ENCODE measurements at regions not wholly inside any gene's neighbourhood (a gene's known extent, or its start where the extent isn't known, plus 50 kb on each side); places are given as distances from the start of the nearest gene placed in this dataset.

- intact Hi-C loops (cut with micrococcal nuclease), result no loop called here
- Histone ChIP-seq H3K9me3 (replicated peaks; ENCODE audit: control insufficient read depth, insufficient read depth, low read depth, low read length) (no peaks in the 10 kb centered on the region), H3K27ac (ENCODE audit: extremely low read depth, low read depth, low read length) (no peak overlapping the region), H3K79me2 (ENCODE audit: control insufficient read depth, insufficient read depth, low read length) (no peaks in the 10 kb centered on the region), H3K9me1 (ENCODE audit: control insufficient read depth, insufficient read depth, low read length) (no peaks in the 10 kb centered on the region), H3K9ac (ENCODE audit: insufficient read depth in 1 of 2, low read depth in 2 of 2, low read length in 2 of 2) (no peak overlapping the region), H3K36me3 (ENCODE audit: control insufficient read depth, insufficient read depth, low read length) (no peaks in the 10 kb centered on the region), H2AFZ (ENCODE audit: low read depth, low read length) (no peak overlapping the region), H3K4me3 (no peak overlapping the region), H3K4me1 (replicated peaks in 1 of 2; ENCODE audit: control insufficient read depth in 2 of 2, insufficient read depth in 2 of 2, low read length in 2 of 2) (no peaks in the 10 kb centered on the region; a peak in 1 of 5 replicates), H3K4me2 (ENCODE audit: insufficient read depth, low read length) (no peak overlapping the region), H4K20me1 (replicated peaks; ENCODE audit: control insufficient read depth, insufficient read depth, low read length) (no peaks in the 10 kb centered on the region), H3K27me3 (ENCODE audit: control insufficient read depth in 2 of 2, insufficient read depth in 2 of 2, low read length in 2 of 2) (no peaks in the 10 kb centered on the region)
- 5% methylated on average over 4 of the region's 4 CpGs for WGBS (ENCODE audit: insufficient coverage, low coverage, missing lambda C conversion rate)
- BruUV-seq (replicated peaks), result no TSS peak
- FAIRE-seq, result no peak
- ChIA-PET POLR2A (no interaction called here), CTCF (ENCODE audit: low intra/inter-chr PET ratio) (no interaction called here)
- no peak for ATAC-seq
- in situ Hi-C loops (cut with MboI), result no loop called here
- no peak for DNase-seq (ENCODE audit: extremely low read depth in 1 of 4, low spot score in 3 of 4)
- no peak for TF ChIP-seq ZC3H4 (CRISPR knock-in tag; IDR thresholded peaks at IDR 0.05; ENCODE audit: borderline replicate concordance)
- TF ChIP-seq EP300 (IDR thresholded peaks at IDR 0.05; ENCODE audit: low read length), result no peak
- TF ChIP-seq VEZF1 (CRISPR knock-in tag; IDR thresholded peaks at IDR 0.05), result no peak
- TF ChIP-seq ZNF318 (IDR thresholded peaks at IDR 0.05; ENCODE audit: borderline replicate concordance in 1 of 2, low read depth in 1 of 2), result no peak
- TF ChIP-seq XRCC3 (IDR thresholded peaks at IDR 0.05), result no peak
- TF ChIP-seq ZNF518B (CRISPR knock-in tag; IDR thresholded peaks at IDR 0.05), result no peak
- no peak for TF ChIP-seq SMARCB1 (IDR thresholded peaks at IDR 0.05; ENCODE audit: insufficient read length, low read depth)
- no peak for TF ChIP-seq COPS2 (conservative IDR thresholded peaks at IDR 0.05)
- TF ChIP-seq HOXB6 (CRISPR knock-in tag; IDR thresholded peaks at IDR 0.05; ENCODE audit: borderline replicate concordance), result no peak
Measured at GRCh38 chr3:55269636-55270035, 217.5 kb downstream of the WNT5A start.
